ENCODE measurements at regions not wholly inside any gene's neighbourhood (a gene's known extent, or its start where the extent isn't known, plus 50 kb on each side); places are given as distances from the start of the nearest gene placed in this dataset.
A peak's percentile ranks its signal among the peaks of the same experiment; 100 is the strongest.

DNA sequence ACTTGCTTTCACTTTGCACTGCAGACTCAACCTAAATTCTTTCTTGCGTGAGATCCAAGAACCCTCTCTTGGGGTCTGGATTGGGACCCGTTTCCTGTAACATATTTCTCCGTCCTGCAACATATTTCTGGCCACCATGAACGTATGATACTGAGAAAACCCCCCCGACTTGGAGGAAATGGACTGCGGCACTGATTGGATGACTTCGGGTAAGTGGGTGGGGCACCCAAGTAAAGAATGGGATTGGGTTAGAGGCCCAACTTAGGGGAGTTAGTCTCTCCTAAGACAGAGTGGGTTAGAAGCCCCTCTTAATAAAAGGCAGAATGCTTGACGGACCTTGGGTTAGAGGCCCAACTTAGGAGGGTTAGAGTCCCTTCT, 690.4 kb downstream of the UQCRFS1 start:
- no peak for DNase-seq

DNA sequence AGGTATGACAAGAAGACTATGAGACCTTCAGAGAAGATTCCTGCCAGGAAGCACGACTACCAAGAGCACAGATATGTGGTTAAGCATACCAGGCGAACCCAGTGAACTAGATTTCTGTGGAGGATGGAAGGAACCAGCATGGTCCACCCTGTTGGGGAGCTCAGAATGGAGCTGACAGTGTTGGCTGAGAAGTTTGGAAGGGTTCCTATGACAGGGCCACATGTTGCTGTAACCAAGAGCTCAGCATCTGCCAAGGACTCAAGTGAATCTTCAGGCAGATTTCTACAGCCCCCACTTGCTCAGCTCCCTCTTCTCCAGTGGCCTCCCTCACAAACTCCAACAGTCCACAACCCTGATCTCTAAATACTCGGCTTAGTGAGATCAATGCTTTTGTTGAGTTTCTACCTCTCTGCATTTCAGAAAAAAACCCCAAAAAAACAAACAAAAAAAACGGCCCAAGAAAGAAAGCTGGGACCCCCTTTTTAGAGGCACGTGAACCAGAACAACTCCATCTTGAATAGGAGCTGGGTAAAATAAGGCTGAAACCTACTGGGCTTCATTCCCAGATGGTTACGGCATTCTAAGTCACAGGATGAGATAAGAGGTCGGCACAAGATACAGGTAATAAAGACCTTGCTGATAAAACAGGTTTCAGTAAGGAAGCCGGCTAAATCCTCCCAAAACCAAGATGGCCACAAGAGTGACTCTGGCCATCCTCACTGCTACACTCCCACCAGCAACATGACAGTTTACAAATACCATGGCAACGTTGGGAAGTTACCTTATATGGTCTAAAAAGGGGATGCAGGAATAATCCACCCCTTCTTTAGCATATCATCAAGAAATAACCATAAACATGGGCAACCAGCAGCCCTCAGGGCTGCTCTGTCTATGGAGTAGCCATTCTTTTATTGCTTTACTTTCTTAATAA, 691.1 kb downstream of the UQCRFS1 start:
- DNase-seq: no peak

DNA sequence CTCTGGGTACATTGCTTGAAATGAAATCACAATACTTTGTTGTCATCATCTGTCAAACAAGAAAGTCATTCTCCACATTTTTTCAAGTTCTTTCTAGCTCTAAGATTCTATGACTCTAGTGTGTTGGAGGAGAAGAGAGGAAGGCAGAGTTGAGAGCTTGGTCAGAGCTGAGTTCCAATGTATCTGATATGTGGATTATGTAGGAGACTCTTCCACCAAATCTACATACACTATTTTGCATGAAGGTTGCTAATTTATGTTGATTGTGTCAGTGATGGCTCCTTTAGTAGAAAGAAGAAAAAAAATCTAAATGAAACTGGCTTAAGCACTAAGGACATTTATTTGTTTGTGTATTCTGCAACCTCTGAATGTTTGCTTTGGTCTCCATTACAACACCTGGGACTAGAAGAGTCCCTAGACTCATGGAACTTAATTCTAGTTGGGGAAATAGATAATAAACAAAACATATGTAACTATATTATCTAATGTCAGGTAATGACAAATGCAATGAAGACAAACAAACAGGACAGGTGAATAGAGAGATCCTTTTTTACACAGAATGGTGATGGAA, 691.9 kb downstream of the UQCRFS1 start:
- no peak for DNase-seq

DNA sequence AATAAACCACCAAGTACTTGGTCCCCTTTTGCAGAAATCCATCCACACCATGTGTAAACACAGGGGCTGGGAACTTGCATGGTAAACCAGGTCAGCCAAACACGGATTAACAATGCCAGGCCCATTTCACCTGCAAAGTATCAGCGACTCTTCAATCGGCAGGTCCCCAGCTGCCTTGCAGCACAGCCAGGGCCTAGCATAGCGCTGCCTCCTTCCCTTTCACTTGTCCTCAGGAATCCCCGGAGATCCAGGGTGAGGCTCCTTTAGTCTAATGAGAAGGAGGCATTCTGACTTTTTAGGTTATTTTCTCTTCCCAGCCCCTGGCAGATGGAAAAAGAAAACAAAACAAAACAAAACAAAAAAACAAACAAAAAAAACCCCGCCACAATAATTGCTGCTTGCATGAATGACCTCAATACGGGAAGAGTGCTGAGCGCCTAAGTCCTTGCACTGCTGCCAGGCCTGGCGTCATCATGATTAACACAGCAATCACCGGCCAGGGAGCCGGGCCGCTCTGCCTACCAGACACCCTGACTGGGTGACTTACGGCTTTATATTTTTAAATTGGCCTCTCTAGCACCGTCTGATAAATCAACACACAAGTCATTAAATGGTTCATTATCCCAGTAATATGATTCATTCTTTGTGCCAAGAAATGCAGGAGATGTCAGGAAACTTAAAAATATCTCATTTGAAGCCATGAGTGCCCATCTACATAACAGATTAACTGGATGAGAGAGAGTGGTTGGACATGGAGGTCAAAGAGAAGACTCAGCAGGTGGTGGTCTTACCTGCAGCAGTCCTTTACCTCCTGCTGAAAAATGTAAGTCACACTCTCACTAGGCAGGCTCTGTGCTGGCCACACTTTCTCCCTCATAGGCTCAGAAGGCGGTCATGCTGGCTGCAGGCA, 692.7 kb downstream of the UQCRFS1 start:
- no peak for DNase-seq

DNA sequence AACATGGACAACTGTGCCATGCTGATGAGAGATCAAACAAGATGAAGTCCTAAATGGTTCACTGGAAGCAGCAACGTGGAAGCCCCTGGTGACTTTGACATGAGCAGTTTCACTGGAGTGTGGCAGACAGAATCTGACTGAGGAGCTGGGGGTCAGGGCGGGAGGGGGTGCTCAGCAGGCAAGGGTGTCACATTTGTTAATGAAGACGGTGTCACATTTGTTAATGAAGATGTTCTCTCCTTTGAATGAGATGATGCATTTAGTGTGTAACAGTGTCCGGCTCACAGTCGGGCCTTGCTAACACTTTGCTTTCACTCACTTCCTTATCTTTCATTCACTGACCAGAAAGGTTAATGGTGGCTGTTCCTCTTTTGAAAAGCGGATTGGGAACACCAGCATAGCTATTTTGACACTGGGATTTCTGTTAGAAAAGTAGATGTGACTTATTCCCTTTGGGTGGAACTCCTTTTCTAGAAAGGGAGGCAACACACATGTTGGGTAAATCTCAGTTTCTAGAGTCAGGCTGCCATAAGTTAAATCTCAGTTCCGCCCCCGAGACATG, 693.7 kb downstream of the UQCRFS1 start:
- DNase-seq: peak; percentile 43

DNA sequence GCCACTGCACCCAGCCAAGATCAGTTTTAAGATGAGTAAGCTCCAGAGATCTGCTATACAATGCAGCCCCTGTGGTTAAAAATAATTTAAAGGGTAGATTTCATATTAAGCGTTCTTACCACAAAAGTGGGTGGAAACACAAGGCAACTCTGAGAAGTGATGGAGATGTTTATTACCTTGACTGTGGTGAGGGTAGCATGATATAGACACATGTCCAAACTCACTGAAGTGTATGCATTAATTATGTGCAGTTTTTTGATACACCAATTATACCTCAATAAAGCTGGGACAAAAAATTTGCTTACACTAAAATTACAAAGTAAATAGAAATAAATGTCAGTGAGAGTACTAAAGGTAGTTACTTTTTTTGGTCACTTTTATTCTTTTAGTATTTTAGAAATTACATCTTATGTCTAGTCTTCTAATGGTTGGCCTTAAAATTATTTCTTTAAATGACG, 696.5 kb downstream of the UQCRFS1 start:
- DNase-seq: no peak

DNA sequence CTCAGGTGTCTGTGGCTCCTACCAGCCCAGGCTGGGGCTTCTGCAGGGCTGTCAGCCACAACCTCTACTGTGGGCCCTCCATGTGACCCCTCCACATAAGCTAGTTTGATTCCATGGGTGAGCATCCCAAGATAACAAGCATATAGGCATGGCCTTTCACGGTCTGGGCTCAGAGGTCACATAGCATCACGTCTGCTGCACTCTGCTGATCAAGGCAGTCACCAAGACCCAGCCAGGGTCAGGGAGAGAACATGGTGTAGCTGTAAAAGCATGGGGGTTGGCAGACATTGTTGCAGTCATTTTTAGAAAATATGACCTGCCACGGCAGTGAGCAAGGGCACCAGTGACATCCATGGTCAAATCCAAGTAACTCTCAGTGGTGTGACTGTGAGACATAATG, 698.8 kb downstream of the UQCRFS1 start:
- no peak for DNase-seq

DNA sequence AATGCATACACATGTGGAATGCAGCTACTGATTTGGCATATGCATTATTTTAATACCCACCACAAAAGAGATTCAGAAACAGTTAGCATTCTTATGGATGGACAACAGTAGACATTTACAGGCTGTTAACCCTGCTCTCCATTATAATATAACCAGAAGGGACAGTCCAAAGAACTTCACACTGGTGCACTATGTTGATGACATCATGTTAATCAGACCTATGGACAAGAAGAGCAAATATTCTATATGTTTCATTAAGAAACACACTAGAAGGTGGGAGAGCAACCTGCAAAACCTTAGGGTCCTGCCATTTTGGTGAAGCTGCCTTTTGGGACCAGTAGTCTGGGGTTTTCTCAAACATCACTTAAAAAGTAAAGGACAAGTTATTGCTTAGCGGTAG, 701.3 kb downstream of the UQCRFS1 start:
- no peak for DNase-seq

DNA sequence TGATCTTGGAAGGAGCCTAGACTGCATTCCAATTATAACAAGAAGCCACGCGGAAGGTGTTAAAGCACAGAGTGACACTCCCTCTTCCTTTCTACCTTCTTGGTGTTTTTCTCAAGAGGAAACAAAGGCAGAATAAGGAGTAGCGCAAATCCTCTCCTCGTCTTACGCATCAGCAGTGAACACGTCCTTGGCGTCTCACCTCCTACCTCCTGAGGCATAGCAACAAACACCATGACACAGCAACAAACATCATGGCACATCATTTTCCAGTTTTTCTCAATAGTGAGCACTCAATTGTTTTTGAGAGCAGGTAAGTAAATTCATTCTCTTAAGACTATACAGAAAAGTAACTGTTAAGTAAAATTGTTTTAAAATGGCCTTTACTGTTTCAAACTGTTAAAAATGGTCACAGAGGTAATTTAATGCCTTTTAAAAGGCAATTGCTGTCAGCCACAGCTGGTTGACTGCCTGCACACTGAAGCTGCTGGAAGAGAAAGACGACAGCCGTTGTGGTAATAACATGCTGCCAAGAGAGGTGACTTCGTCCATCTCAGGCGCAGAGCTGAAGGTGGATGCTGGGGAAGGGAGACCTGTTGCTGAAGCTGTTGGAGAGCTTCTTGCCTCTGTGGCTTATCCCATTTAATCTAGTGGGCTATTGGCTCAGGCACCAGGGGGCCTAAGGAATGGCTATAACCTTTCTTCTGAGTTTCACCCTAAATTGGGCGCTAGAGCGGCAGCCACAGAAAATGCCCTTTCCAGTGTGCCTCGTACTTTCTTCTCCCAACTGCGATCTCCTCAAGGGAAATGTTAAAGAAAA, 703.7 kb downstream of the UQCRFS1 start:
- no peak for DNase-seq

DNA sequence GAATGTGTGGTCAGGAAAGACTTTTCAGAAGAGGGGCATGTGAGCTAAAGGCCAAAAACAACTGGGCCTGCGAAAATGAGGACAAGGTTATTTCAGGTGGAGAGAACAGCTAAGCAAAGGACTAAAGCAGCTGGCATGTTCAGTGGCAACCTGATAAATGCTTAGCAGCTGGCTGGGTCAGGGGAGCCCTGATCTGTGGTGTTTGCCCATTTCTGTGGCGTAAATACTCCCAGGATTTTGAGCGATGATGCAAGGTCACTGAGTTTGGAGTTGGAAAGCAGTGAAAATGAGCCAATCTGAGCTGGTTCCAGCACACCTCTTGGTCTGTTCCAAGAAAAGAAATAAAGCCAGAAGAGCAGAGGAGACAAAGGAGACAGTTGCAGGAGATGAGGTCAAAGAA, 704.3 kb downstream of the UQCRFS1 start:
- no peak for DNase-seq

DNA sequence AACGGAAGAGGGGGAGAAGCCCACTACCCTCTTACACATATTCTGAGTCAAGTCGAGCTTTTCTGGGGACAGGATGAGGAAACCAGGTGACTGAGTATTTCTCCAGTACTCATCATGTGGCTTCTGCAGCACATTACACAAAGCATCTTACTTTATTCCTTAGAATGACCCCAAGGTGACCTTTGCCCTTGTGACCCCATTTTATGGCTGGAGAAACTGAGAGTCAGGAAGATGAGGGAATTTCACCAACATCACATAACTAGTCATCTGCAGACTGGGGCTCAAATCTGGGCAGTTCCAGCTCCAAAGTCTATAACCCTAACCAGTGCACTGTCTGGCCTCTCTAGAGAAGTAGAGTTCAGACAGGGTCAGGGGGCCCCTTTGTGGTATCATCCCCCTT, 707.0 kb downstream of the UQCRFS1 start:
- no peak for DNase-seq

DNA sequence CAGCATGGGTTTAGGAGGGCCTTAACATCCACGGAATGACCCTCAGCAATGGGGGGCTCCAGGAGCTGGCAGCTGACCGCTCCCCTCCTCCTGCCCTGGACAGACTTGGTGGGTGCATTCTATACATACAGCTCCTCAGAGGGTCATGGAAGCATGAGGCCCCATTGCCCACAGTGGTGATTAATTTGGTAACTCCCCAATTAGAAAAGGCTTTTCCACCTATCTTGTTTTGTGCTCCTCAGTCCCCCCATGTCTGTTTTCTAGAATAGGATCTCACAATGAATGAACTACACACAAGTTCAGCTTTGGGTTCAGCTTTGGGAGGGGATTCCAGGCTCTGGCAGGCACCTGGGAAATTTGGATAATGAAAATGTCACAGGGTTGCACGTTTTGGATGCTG, 707.8 kb downstream of the UQCRFS1 start:
- DNase-seq: no peak

DNA sequence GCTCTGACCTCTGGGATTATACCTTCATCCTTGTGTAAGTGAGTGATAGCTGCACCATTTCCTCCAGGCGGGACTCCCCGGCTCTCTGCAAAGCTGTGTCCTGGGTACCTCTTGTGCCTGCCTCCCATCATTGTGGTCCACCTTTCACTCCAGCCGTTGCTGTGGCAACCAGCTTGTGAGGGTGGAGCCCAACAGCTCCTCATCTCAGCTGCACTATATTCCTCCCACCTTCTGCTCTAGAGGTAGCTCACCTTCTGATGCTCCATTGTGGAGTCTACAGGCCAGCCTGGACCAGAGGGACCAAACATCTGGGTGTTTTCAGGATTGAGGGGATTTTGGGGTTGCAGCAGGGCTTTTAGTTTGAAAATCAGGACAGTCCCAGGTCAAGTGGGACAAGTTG, 708.2 kb downstream of the UQCRFS1 start:
- DNase-seq: no peak

DNA sequence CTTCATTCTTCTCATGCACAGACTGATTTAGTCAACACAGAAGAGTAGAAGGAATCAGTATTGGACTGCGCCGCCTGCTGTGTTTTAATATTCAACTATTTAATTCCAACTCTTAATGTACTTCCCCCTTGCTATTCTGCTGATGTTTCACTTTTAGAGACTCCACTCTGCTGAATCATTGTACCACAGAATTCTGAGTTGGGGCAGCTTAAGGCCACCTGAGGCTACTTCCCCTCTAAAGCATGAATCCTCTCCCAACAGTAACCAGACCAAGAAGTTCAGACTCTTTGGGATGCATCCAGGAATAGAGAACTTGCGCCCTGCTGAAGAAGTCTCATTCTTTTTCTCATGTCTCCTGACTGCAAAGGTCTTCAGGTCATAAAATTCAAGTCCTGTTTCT, 708.8 kb downstream of the UQCRFS1 start:
- DNase-seq: peak; percentile 86

DNA sequence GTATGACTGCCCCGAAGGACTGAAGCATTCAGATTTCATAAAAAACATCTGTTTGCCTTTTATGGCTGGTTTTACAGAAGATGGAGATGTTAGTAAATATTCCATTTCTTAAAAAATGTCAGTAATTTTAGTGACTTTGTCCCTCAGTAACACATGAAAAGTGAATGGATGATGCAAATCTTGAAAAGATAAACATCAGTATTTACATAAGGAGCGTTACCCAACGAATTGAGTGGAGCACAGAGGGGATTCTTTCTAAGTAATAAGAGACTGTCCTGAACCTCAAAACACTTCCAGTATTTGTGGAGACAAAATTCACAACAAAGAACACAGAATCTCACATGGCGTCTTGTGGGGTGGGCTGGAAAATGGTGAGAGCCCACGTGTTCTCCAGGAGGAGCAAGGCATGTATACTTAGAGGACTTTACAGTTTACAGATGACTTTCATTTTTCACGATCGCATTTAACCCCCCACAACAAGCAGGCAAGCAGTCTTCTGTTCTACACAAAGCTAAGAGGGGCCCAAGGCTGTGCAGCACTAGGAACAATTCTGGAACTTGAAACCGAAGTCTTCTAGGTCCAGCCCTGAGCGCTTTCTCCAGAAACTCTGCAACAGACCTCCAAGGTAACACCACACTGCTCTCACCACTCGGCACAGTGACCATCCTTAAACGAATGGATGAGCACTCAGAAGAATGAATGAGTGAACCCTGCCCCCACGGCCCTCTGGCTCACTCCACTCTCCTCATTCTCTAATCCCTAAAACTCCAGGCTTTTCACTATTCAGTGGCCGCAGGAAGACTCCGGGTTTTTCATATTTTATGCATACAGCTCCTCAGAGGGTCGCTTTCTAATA, 709.8 kb downstream of the UQCRFS1 start:
- no peak for DNase-seq

DNA sequence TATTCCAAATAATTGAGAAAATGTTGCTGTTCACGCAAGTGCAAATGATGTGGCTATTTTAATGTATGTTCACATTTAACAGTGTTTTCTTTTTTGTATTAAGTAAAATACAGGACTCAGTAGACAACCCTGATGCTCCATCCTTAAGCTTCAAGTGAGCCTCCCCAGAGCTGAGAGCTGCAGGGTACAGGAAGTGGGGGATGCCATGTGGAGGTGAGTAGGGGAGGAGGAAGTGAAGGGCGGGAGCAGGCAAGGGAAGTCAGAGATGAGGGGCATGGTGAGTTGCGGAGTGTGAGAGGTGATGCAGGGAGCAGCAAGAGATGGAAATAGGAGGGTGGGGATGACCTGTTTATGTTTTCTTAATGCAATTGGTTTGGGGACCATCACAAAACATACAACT, 711.0 kb downstream of the UQCRFS1 start:
- no peak for DNase-seq

DNA sequence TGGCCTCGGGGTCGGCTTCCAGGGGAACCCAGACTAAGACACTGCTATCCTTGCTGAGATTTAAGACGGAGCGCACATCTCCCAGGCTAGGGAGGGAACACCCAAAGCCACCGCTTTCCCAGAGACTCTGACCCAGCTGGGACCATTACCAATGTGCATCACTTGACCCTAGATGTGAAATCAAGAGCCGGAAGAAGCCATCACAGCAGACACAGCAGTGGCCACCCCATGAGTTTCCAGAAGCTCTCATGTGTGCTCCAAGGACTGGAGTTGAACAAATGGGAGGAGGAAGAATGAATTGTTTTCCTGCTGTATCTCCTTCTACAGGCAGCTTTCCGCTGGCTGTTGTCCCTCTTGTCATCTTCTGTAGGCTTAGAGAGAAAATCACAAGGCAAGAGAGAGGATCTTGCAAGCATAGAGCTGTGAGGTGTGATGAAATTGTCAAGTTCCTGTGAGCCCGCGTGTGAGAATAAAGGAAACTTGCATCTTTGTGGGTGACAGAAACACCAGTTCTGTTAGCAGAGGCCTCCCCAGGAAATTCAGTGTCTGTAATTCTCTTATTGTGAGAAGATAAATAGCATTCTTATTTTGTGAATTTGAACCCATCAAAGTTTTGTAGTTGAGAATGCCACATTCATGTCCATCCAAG, 711.8 kb downstream of the UQCRFS1 start:
- peak; percentile 80 for DNase-seq

DNA sequence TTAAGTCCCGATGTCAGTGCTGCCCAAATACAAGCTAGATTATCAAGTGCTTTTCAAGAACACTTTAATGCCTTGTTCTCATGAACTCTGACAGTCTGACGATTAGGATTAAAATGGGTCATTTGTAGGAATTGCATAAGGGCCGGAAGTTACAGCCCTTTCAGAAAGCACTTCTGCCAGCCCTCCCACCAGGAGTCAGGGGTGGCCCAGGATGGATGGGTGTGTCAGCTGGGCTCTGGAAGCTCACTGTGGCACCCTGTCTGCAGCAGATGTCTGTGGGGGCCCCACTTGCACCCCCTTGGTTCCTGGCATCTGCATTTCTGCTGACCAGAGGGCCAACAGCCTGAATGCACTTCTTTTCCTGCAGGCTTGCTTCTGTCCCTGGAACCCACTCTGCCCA, 712.7 kb downstream of the UQCRFS1 start:
- DNase-seq: no peak

DNA sequence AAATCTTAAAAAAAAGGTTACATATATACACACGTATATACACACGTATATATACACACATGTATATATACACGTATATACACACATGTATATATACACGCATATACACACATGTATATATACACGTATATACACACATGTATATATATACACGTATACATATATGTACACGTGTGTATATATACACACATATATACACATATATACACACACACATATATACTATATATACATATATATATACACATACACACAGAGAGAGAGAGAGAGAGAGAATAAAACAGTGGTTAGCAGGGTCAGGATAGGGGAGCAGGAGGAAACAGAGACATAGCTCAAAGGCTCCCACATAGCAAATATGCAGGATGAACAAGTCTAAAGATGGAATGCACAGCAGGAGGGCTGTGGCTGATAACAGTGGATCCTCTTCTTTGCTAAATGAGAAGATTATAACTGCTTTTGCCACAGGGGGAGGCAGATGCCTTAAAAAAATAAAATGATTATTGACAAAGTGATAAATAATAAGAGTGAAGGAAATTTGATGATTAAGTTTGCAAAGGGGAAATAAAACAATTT, 714.5 kb downstream of the UQCRFS1 start:
- DNase-seq: no peak

DNA sequence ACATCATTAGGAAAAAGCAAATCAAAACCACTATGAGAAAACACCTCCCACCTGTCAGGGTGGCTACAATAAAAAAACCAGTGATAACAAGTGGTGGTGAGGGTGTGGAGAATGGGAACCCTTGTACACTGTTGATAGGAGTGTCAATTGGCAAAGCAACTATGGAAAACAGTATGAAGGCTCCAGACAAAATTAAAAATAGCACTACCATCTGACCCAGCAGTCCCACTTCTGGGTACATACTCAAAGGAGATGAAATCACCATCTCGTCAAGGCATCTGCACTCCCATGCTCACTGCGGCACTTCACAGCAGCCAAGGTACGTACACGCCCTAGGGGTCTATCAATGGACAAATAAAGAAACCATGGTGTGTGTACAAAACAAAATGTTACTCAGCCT, 715.1 kb downstream of the UQCRFS1 start:
- no peak for DNase-seq

Data from MV-4-11 (cell line).